H9 (cell line): ENCODE measurements at regions not wholly inside any gene's neighbourhood (a gene's known extent, or its start where the extent isn't known, plus 50 kb on each side); places are given as distances from the start of the nearest gene placed in this dataset.

Experiments used
- DNase-seq: peaks from one replicate; pipeline ENCODE4 v3.0.0-alpha.2; 2017
- H2AFZ ChIP-seq: one replicate; pipeline ENCODE4 v1.6.1; 2013; ENCODE audit warnings: mild to moderate bottlenecking, low read length, control low read depth, moderate library complexity
- H2AK5ac ChIP-seq: 2 replicates; pipeline ENCODE4 v1.6.1; 2013; ENCODE audit warnings: low read length, control low read depth, mixed read lengths; ENCODE audit not compliant: insufficient read length
- H2BK120ac ChIP-seq: one replicate; pipeline ENCODE4 v1.6.1; 2013; ENCODE audit warnings: low read depth, mild to moderate bottlenecking, low read length, control low read depth, inconsistent platforms; ENCODE audit not compliant: poor library complexity, severe bottlenecking
- H2BK12ac ChIP-seq: 2 replicates; pipeline ENCODE4 v1.6.1; 2013; ENCODE audit warnings: low read length, control low read depth, mixed read lengths, low read depth; ENCODE audit not compliant: insufficient read length
- H2BK15ac ChIP-seq: 2 replicates; pipeline ENCODE4 v1.6.1; 2013; ENCODE audit warnings: low read depth, low read length, control low read depth
- H2BK20ac ChIP-seq: one replicate; pipeline ENCODE4 v1.6.1; 2013; ENCODE audit warnings: low read depth, mild to moderate bottlenecking, low read length, control low read depth, inconsistent platforms; ENCODE audit not compliant: poor library complexity, severe bottlenecking
- H2BK5ac ChIP-seq: 2 replicates; pipeline ENCODE4 v1.6.1; 2013; ENCODE audit warnings: low read length, control low read depth, mixed read lengths; ENCODE audit not compliant: insufficient read length
- H3K14ac ChIP-seq: 2 replicates; pipeline ENCODE4 v1.6.1; 2013; ENCODE audit warnings: low read length, control low read depth; ENCODE audit not compliant: insufficient read depth
- H3K18ac ChIP-seq: 2 replicates; pipeline ENCODE4 v1.6.1; 2013; ENCODE audit warnings: low read depth, mild to moderate bottlenecking, mixed read lengths, low read length, control low read depth; ENCODE audit not compliant: insufficient read length
- H3K23ac ChIP-seq: 2 replicates; pipeline ENCODE4 v1.6.1; 2013; ENCODE audit warnings: low read length, control low read depth, mixed read lengths, low read depth; ENCODE audit not compliant: insufficient read length
- H3K23me2 ChIP-seq: 2 replicates; pipeline ENCODE4 v1.6.1; 2013; ENCODE audit warnings: low read depth, mild to moderate bottlenecking, mixed read lengths, low read length, control low read depth; ENCODE audit not compliant: insufficient read length, poor library complexity, severe bottlenecking
- H3K27ac ChIP-seq: 2 replicates; pipeline ENCODE4 v1.5.1; 2013; ENCODE audit warnings: low read length, control low read depth, mixed read lengths, low read depth; ENCODE audit not compliant: insufficient read length
- H3K27me3 ChIP-seq: 2 replicates; pipeline ENCODE4 v1.6.1; 2013; ENCODE audit warnings: low read length, control low read depth, inconsistent platforms; ENCODE audit not compliant: insufficient read depth
- H3K4ac ChIP-seq: 2 replicates; pipeline ENCODE4 v1.6.1; 2013; ENCODE audit warnings: low read depth, mild to moderate bottlenecking, control low read depth, inconsistent platforms, low read length, moderate library complexity
- H3K4me1 ChIP-seq: 2 replicates; pipeline ENCODE4 v1.6.1; 2013; ENCODE audit warnings: low read length, control low read depth, inconsistent platforms; ENCODE audit not compliant: insufficient read depth
- H3K4me2 ChIP-seq: 2 replicates; pipeline ENCODE4 v1.6.1; 2013; ENCODE audit warnings: low read length, control low read depth, mixed read lengths; ENCODE audit not compliant: insufficient read length, insufficient read depth
- H3K56ac ChIP-seq: 2 replicates; pipeline ENCODE4 v1.6.1; 2013; ENCODE audit warnings: low read depth, mild to moderate bottlenecking, mixed read lengths, low read length, control low read depth; ENCODE audit not compliant: insufficient read length
- H3K79me1 ChIP-seq: 2 replicates; pipeline ENCODE4 v1.6.1; 2013; ENCODE audit warnings: low read depth, mild to moderate bottlenecking, moderate library complexity, low read length, control low read depth, inconsistent platforms; ENCODE audit not compliant: insufficient read depth, poor library complexity, severe bottlenecking
- H3K79me2 ChIP-seq: 2 replicates; pipeline ENCODE4 v1.6.1; 2013; ENCODE audit warnings: low read length, control low read depth, inconsistent platforms; ENCODE audit not compliant: insufficient read depth
- H3K9ac ChIP-seq: 2 replicates; pipeline ENCODE4 v1.6.1; 2013; ENCODE audit warnings: low read length, control low read depth, mixed read lengths; ENCODE audit not compliant: insufficient read length; ENCODE audit errors: extremely low read depth
- H3K9me3 ChIP-seq: one replicate; pipeline ENCODE4 v1.6.1; 2013; ENCODE audit warnings: low read depth, low read length, inconsistent platforms; ENCODE audit not compliant: control insufficient read depth
- H3T11ph ChIP-seq: one replicate; pipeline ENCODE4 v1.6.1; 2013; ENCODE audit warnings: mild to moderate bottlenecking, low read length, control low read depth, inconsistent platforms
- H4K20me1 ChIP-seq: one replicate; pipeline ENCODE4 v1.6.1; 2013; ENCODE audit not compliant: control insufficient read depth, insufficient read length, insufficient read depth
- H4K5ac ChIP-seq: 2 replicates; pipeline ENCODE4 v1.6.1; 2013; ENCODE audit warnings: low read depth, mild to moderate bottlenecking, mixed read lengths, low read length, control low read depth; ENCODE audit not compliant: insufficient read length
- H4K8ac ChIP-seq: replicated peaks from 2 replicates; pipeline ENCODE4 v1.6.1; 2013; ENCODE audit warnings: low read length, control low read depth, mixed read lengths, low read depth; ENCODE audit not compliant: insufficient read length
- H4K91ac ChIP-seq: 2 replicates; pipeline ENCODE4 v1.6.1; 2013; ENCODE audit warnings: low read depth, mild to moderate bottlenecking, moderate library complexity, mixed read lengths, low read length, control low read depth; ENCODE audit not compliant: insufficient read length
- H3K27ac Mint-ChIP-seq, 3 experiments: 2 replicates in 2 of 3; 3 replicates in 1 of 3; pipeline ENCODE4 v1.8.0; 2020 to 2021; ENCODE audit warnings: mixed read lengths in 3 of 3, mild to moderate bottlenecking in 1 of 3, moderate library complexity in 1 of 3
- H3K27me3 Mint-ChIP-seq: 2 replicates; pipeline ENCODE4 v1.8.0; 2021; ENCODE audit warnings: low read depth, mild to moderate bottlenecking, moderate library complexity, mixed read lengths
- H3K36me3 Mint-ChIP-seq, 3 experiments: 2 replicates in 2 of 3; 3 replicates in 1 of 3; pipeline ENCODE4 v1.8.0; 2020 to 2021; ENCODE audit warnings: low read depth in 3 of 3, mixed read lengths in 3 of 3; ENCODE audit not compliant: insufficient read depth in 1 of 3
- H3K4me1 Mint-ChIP-seq, 2 experiments: 2 replicates each; pipeline ENCODE4 v1.8.0; 2020; ENCODE audit warnings: mixed read lengths in 2 of 2
- H3K4me3 Mint-ChIP-seq, 2 experiments: 2 replicates in 1 of 2; 3 replicates in 1 of 2; pipeline ENCODE4 v1.8.0; 2020 to 2021; ENCODE audit warnings: mild to moderate bottlenecking in 2 of 2, mixed read lengths in 2 of 2, moderate library complexity in 1 of 2
- H3K9me3 Mint-ChIP-seq, 2 experiments: 2 replicates in 1 of 2; 3 replicates in 1 of 2; pipeline ENCODE4 v1.8.0; 2020; ENCODE audit warnings: mild to moderate bottlenecking in 2 of 2, mixed read lengths in 2 of 2, moderate library complexity in 1 of 2
- CTCF ChIP-seq: fragments of 200-600 bp; sonication (generic); conservative IDR thresholded peaks from 3 replicates; pipeline ENCODE4 v1.8.0; 2021; ENCODE audit warnings: antibody characterized with exemption, mild to moderate bottlenecking

GRCh38 chr1:80251171-80251570 is 1244.6 kb upstream of the ADGRL4 start:
- Histone ChIP-seq H2AFZ (no peak overlapping the region), H3K9me3 (no peaks in the 10 kb centered on the region), H3K4ac (no peak overlapping the region), H4K8ac (no peak overlapping the region), H3K18ac (no peak overlapping the region), H3K79me2 (no peaks in the 10 kb centered on the region), H3K4me2 (no peak overlapping the region), H3K79me1 (no peaks in the 10 kb centered on the region), H3K14ac (no peak overlapping the region), H3T11ph (no peak overlapping the region), H2BK5ac (no peak overlapping the region), H3K9ac (no peak overlapping the region), H2AK5ac (no peak overlapping the region), H2BK15ac (no peak overlapping the region), H2BK20ac (no peak overlapping the region), H3K27me3 (no peaks in the 10 kb centered on the region), H3K23me2 (no peaks in the 10 kb centered on the region), H3K56ac (no peak overlapping the region), H3K4me1 (no peaks in the 10 kb centered on the region), H3K23ac (no peak overlapping the region), H4K91ac (no peak overlapping the region), H2BK12ac (no peak overlapping the region), H3K27ac (no peak overlapping the region), H4K5ac (no peak overlapping the region), H2BK120ac (no peak overlapping the region), H4K20me1 (no peaks in the 10 kb centered on the region)
- Mint-ChIP-seq H3K27ac (no peak overlapping the region), H3K4me3 (no peak overlapping the region), H3K4me1 (no peaks in the 10 kb centered on the region), H3K27me3 (no peaks in the 10 kb centered on the region), H3K36me3 (peaks cover 2 to 15% (median 12%) of the 10 kb centered on the region in 3 experiments; a peak in 5 of 7 replicates), H3K9me3 (peaks cover 13 to 17% of the 10 kb centered on the region in 2 experiments; a peak in 4 of 5 replicates)
- TF ChIP-seq CTCF, result no peak
- DNase-seq, result no peak
